GM23338 (cell line): ENCODE measurements at regions not wholly inside any gene's neighbourhood (a gene's known extent, or its start where the extent isn't known, plus 50 kb on each side); places are given as distances from the start of the nearest gene placed in this dataset.

Source experiments
- EZH2 ChIP-seq: fragments of 200-600 bp; sonication (generic); IDR thresholded peaks from one replicate; pipeline ENCODE4 v1.8.0; 2017; ENCODE audit warnings: antibody characterized with exemption, mild to moderate bottlenecking, low read depth; ENCODE audit not compliant: unreplicated experiment
- EZH2phosphoT487 ChIP-seq: fragments of 200-600 bp; sonication (generic); IDR thresholded peaks from one replicate; pipeline ENCODE4 v1.8.1; 2018; ENCODE audit warnings: antibody characterized with exemption; ENCODE audit not compliant: unreplicated experiment
- NANOG ChIP-seq: IDR thresholded peaks from 2 replicates; pipeline ENCODE4 v1.6.1; 2016; ENCODE audit warnings: antibody characterized with exemption, borderline replicate concordance
- POLR2AphosphoS5 ChIP-seq: IDR thresholded peaks from 2 replicates; pipeline ENCODE4 v1.6.1; 2016; ENCODE audit warnings: antibody characterized with exemption, low read depth
- TF ChIP-seq, protein P1 (sequence below), 2 experiments: fragments of 200-600 bp in 1 of 2; sonication (generic) in 1 of 2; conservative IDR thresholded peaks; 2 replicates each; pipeline versions ENCODE4 v1.5.1 to v1.6.1; 2016 to 2017; ENCODE audit warnings: antibody characterized with exemption in 2 of 2, low read depth in 2 of 2, mild to moderate bottlenecking in 2 of 2, moderate library complexity in 1 of 2
- TF ChIP-seq, protein P2 (sequence below): IDR thresholded peaks from one replicate; pipeline ENCODE4 v1.6.1; 2018; ENCODE audit warnings: antibody characterized with exemption; ENCODE audit not compliant: unreplicated experiment

DNA sequence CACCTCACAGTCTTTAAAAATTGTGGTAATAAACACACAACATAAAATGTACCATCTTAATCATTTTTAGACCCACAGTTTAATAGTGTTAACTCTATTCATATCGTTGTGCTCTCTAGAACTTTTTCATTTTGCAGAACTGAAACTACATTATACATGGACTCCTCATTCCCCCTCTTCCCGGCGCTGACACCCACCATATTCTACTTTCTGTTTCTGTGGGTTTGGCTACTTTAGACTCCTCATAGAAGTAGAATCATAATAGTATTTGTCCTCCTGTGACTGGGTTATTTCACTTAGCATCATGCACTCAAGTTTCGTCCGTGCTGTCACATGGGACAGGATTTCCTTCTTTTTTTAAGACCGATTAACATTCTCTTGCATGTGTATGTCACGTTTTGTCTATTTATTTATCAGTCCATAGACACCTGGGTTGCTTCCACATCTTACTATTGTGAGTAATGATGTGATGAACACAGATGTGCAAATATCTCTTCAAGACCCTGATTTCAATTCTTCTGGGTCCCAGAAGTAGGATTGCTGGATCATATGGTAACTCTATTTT is 62.9 kb upstream of the TMPRSS2 start:
- TF ChIP-seq EZH2phosphoT487 (no peak), EZH2 (no peak), POLR2AphosphoS5 (no peak), NANOG (no peak)
- TF ChIP-seq, protein P1, sequence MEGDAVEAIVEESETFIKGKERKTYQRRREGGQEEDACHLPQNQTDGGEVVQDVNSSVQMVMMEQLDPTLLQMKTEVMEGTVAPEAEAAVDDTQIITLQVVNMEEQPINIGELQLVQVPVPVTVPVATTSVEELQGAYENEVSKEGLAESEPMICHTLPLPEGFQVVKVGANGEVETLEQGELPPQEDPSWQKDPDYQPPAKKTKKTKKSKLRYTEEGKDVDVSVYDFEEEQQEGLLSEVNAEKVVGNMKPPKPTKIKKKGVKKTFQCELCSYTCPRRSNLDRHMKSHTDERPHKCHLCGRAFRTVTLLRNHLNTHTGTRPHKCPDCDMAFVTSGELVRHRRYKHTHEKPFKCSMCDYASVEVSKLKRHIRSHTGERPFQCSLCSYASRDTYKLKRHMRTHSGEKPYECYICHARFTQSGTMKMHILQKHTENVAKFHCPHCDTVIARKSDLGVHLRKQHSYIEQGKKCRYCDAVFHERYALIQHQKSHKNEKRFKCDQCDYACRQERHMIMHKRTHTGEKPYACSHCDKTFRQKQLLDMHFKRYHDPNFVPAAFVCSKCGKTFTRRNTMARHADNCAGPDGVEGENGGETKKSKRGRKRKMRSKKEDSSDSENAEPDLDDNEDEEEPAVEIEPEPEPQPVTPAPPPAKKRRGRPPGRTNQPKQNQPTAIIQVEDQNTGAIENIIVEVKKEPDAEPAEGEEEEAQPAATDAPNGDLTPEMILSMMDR (conservative IDR thresholded peaks at IDR 0.05; ENCODE audit: low read depth in 2 of 2), result no peak
- TF ChIP-seq, protein P2, sequence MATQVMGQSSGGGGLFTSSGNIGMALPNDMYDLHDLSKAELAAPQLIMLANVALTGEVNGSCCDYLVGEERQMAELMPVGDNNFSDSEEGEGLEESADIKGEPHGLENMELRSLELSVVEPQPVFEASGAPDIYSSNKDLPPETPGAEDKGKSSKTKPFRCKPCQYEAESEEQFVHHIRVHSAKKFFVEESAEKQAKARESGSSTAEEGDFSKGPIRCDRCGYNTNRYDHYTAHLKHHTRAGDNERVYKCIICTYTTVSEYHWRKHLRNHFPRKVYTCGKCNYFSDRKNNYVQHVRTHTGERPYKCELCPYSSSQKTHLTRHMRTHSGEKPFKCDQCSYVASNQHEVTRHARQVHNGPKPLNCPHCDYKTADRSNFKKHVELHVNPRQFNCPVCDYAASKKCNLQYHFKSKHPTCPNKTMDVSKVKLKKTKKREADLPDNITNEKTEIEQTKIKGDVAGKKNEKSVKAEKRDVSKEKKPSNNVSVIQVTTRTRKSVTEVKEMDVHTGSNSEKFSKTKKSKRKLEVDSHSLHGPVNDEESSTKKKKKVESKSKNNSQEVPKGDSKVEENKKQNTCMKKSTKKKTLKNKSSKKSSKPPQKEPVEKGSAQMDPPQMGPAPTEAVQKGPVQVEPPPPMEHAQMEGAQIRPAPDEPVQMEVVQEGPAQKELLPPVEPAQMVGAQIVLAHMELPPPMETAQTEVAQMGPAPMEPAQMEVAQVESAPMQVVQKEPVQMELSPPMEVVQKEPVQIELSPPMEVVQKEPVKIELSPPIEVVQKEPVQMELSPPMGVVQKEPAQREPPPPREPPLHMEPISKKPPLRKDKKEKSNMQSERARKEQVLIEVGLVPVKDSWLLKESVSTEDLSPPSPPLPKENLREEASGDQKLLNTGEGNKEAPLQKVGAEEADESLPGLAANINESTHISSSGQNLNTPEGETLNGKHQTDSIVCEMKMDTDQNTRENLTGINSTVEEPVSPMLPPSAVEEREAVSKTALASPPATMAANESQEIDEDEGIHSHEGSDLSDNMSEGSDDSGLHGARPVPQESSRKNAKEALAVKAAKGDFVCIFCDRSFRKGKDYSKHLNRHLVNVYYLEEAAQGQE, result no peak
